PC-9 (cell line): ENCODE measurements at regions not wholly inside any gene's neighbourhood (a gene's known extent, or its start where the extent isn't known, plus 50 kb on each side); places are given as distances from the start of the nearest gene placed in this dataset.

Source experiments
- BruUV-seq: library from RNA; stranded (reverse); fragments of 400-500 nt; replicated peaks from 2 replicates; lab custom pipeline; 2021; lab: Mats Ljungman, UMichigan
- CTCF ChIA-PET: fragments of 300-600 bp; sonication (Branson Sonifier 250); formaldehyde crosslinking; loops from one replicate; lab custom pipeline; 2022; ENCODE audit warnings: antibody characterized with exemption; lab: Charles Lee
- POLR2A ChIA-PET: fragments of 300-600 bp; sonication (Branson Sonifier 250); formaldehyde crosslinking; loops from one replicate; lab custom pipeline; 2022; ENCODE audit warnings: antibody characterized with exemption; ENCODE audit not compliant: unreplicated experiment; lab: Charles Lee
- DNase-seq, 2 experiments: peaks; one replicate each; pipeline versions ENCODE4 v3.0.0 to v3.0.0-alpha.2; 2015 to 2022; ENCODE audit warnings: mixed read lengths in 1 of 2
- H2AFZ ChIP-seq: fragments of 200-600 bp; sonication (generic); 2 replicates; pipeline ENCODE4 v1.8.1; 2017; ENCODE audit warnings: antibody characterized with exemption
- H3F3A ChIP-seq: fragments of 200-600 bp; sonication (generic); 2 replicates; pipeline ENCODE4 v1.8.1; 2017; ENCODE audit warnings: antibody characterized with exemption, mild to moderate bottlenecking, low read depth; ENCODE audit not compliant: insufficient read depth
- H3K27ac ChIP-seq: fragments of 200-600 bp; sonication (generic); 2 replicates; pipeline ENCODE4 v1.6.1; 2016; ENCODE audit warnings: mixed run types
- H3K27me3 ChIP-seq: fragments of 200-600 bp; sonication (generic); 2 replicates; pipeline ENCODE4 v1.6.1; 2016; ENCODE audit warnings: low read depth, mixed run types; ENCODE audit not compliant: insufficient read depth
- H3K36me3 ChIP-seq: fragments of 200-600 bp; sonication (generic); 2 replicates; pipeline ENCODE4 v1.6.1; 2016; ENCODE audit warnings: low read depth, mixed run types
- H3K4me1 ChIP-seq: fragments of 200-600 bp; sonication (generic); replicated peaks from 2 replicates; pipeline ENCODE4 v1.6.1; 2016; ENCODE audit warnings: mixed run types; ENCODE audit not compliant: insufficient read depth
- H3K4me2 ChIP-seq: fragments of 200-600 bp; sonication (generic); 2 replicates; pipeline ENCODE4 v1.6.1; 2017; ENCODE audit warnings: mixed run types
- H3K4me3 ChIP-seq: fragments of 200-600 bp; sonication (generic); 2 replicates; pipeline ENCODE4 v1.6.1; 2016; ENCODE audit warnings: mixed run types
- H3K79me2 ChIP-seq: fragments of 200-600 bp; sonication (generic); 2 replicates; pipeline ENCODE4 v1.6.1; 2017; ENCODE audit warnings: low read depth, mixed run types
- H3K9me2 ChIP-seq: fragments of 200-600 bp; sonication (generic); 2 replicates; pipeline ENCODE4 v1.8.1; 2017; ENCODE audit warnings: mild to moderate bottlenecking; ENCODE audit not compliant: insufficient read depth
- H3K9me3 ChIP-seq: fragments of 200-600 bp; sonication (generic); 2 replicates; pipeline ENCODE4 v1.8.1; 2016; ENCODE audit warnings: low read depth; ENCODE audit not compliant: insufficient read depth
- H4K20me1 ChIP-seq: fragments of 200-600 bp; sonication (generic); 2 replicates; pipeline ENCODE4 v1.8.1; 2017; ENCODE audit not compliant: insufficient read depth
- CTCF ChIP-seq: fragments of 200-600 bp; sonication (generic); conservative IDR thresholded peaks from 2 replicates; pipeline ENCODE4 v1.6.1; 2017; ENCODE audit warnings: mixed run types, antibody characterized with exemption, mild to moderate bottlenecking, moderate library complexity
- EZH2 ChIP-seq: fragments of 200-600 bp; sonication (generic); IDR thresholded peaks from 2 replicates; pipeline ENCODE4 v1.8.0; 2017; ENCODE audit warnings: antibody characterized with exemption, low read depth
- intact Hi-C: fragments of 100-400 bp; cut with micrococcal nuclease; formaldehyde crosslinking; loops from one replicate; pipeline ENCODE4 v1.10.0; 2022; ENCODE audit not compliant: unreplicated experiment

GRCh38 chr14:64643709-64644108 is 60.5 kb upstream of the PLEKHG3 start:
- TF ChIP-seq CTCF: no peak
- no peak for TF ChIP-seq EZH2
- H2AFZ ChIP-seq: no peak overlapping the region
- no peaks in the 10 kb centered on the region for H3K27me3 ChIP-seq
- CTCF ChIA-PET: interaction anchor here (0.8 kb wide), 1 partner anchor 118 kb away, joined by 3 read pairs; no protein-coding TSS in a partner anchor
- no peaks in the 10 kb centered on the region for H3K9me2 ChIP-seq
- intact Hi-C loops: no loop called here
- H3K79me2 ChIP-seq: no peaks in the 10 kb centered on the region
- H3K27ac ChIP-seq: no peak overlapping the region
- H3K9me3 ChIP-seq: 0 out of 2 replicates have a peak, but pooled peaks cover 8% of the 10 kb centered on the region
- BruUV-seq: no TSS peak
- DNase-seq: no peak
- H4K20me1 ChIP-seq: no peaks in the 10 kb centered on the region
- POLR2A ChIA-PET: no interaction called here
- peaks cover 20% of the 10 kb centered on the region for H3K4me1 ChIP-seq
- H3K4me3 ChIP-seq: no peak overlapping the region
- H3K4me2 ChIP-seq: no peak overlapping the region
- no peaks in the 10 kb centered on the region for H3K36me3 ChIP-seq
- peaks cover 22% of the 10 kb centered on the region for H3F3A ChIP-seq

DNA sequence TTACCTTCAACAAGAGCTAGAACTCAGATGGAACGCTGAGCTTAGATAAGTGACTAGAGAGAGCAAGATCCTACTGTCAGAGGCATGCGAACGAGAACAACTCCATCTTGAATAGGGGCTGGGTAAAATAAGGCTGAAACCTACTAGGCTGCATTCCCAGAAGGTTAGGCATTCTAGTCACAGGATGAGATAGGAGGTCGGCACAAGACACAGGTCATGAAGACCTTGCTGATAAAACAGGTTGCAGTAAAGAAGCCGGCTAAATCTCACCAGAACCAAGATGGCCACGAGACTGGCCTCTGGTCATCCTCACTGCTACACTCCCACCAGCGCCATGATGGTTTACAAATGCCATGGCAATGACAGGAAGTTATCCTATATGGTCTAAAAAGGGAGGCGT is 59.6 kb upstream of the PLEKHG3 start:
- peaks cover 13% of the 10 kb centered on the region; the same call in 1 of the 2 replicates for H3F3A ChIP-seq
- no peaks in the 10 kb centered on the region for H4K20me1 ChIP-seq
- no TSS peak for BruUV-seq
- H3K27me3 ChIP-seq: no peaks in the 10 kb centered on the region
- ChIA-PET CTCF (no interaction called here), POLR2A (no interaction called here)
- H3K79me2 ChIP-seq: no peaks in the 10 kb centered on the region
- no peaks in the 10 kb centered on the region for H3K36me3 ChIP-seq
- no peak overlapping the region for H3K4me3 ChIP-seq
- no peak overlapping the region for H2AFZ ChIP-seq
- TF ChIP-seq EZH2: no peak
- TF ChIP-seq CTCF: no peak
- peaks cover 11% of the 10 kb centered on the region for H3K4me1 ChIP-seq
- no peak for DNase-seq
- H3K4me2 ChIP-seq: no peak overlapping the region
- H3K9me3 ChIP-seq: 0 out of 2 replicates have a peak, but pooled peaks cover 8% of the 10 kb centered on the region
- H3K9me2 ChIP-seq: no peaks in the 10 kb centered on the region
- intact Hi-C loops: no loop called here
- H3K27ac ChIP-seq: no peak overlapping the region

GRCh38 chr14:64645220-64645892 is 58.9 kb upstream of the PLEKHG3 start:
- Histone ChIP-seq H3K79me2 (no peaks in the 10 kb centered on the region), H3K4me2 (no peak overlapping the region), H3K9me3 (0 out of 2 replicates have a peak, but pooled peaks cover 8% of the 10 kb centered on the region), H3K9me2 (no peaks in the 10 kb centered on the region), H4K20me1 (no peaks in the 10 kb centered on the region), H3K4me1 (0 out of 2 replicates have a peak, but pooled peaks cover 4% of the 10 kb centered on the region), H2AFZ (no peak overlapping the region), H3K27me3 (no peaks in the 10 kb centered on the region), H3F3A (peaks cover 7% of the 10 kb centered on the region; the same call in 1 of the 2 replicates), H3K4me3 (no peak overlapping the region), H3K36me3 (no peaks in the 10 kb centered on the region), H3K27ac (no peak overlapping the region)
- BruUV-seq: no TSS peak
- no peak for TF ChIP-seq EZH2
- no peak for TF ChIP-seq CTCF
- intact Hi-C loops: no loop called here
- ChIA-PET CTCF (no interaction called here), POLR2A (no interaction called here)
- no peak for DNase-seq
